NCI-H2107 (cell line): ENCODE measurements at regions not wholly inside any gene's neighbourhood (a gene's known extent, or its start where the extent isn't known, plus 50 kb on each side); places are given as distances from the start of the nearest gene placed in this dataset.

Experiments
- DNase-seq: peaks from one replicate; lab custom pipeline; 2025; lab: John Stamatoyannopoulos, UW

DNA sequence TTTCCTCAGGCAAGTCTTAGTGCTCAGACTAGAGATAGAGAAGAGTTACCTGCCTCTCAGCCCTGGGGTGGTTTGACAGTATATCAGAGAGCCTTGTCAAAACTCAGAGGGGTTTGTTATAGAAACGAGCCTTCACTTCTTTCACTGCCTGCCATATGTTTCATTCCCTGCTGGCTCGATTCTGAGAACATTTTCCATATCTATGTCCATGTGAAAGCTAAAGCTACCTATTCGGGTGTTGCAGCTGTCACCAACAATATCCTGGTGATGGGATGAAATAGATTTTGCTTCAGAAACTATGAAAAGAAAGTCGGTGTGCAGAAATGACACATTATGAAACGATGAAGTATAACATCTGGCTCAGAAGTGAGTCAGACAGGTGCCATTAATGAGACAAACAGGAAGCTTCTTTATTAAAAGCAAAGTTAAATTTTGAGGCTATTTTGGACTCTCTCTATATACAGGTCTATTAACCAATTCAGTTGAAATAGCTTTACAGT is 56.1 kb upstream of the TANK start:
- no peak for DNase-seq

GRCh38 chr2:161107265-161107664 is 53.0 kb upstream of the TANK start:
- DNase-seq, result no peak
